ENCODE measurements at regions not wholly inside any gene's neighbourhood (a gene's known extent, or its start where the extent isn't known, plus 50 kb on each side); places are given as distances from the start of the nearest gene placed in this dataset.

DNA sequence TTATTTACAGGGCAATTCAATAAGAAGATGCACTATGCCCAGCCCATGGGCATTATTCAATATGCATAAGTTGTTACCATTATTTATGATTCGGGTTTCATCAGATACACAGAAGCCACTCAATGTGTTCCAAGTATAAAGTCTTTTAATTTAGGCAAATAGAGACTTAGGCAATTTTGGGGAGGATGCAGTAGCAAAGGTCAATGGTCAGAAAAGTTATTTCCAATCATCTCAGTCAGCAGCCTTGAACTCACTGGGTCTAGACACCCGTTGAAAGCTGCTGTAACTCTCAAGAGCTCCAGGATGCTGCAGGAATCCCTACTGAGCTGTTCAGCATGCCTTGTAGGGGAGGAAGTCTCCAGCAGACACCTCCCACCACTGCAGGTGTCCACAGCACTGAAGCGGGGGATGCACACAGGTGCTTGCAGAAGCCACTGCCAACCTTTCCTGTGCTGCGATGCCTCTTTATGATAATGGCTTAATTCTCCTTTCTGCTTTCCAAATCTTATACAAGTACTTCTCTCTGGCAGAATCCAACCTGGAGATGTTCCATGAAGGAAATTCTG lies 155.0 kb upstream of the SUCLG2 start:
- no peak for TF ChIP-seq POLR2A (IDR thresholded peaks at IDR 0.05)
- TF ChIP-seq, protein P1, sequence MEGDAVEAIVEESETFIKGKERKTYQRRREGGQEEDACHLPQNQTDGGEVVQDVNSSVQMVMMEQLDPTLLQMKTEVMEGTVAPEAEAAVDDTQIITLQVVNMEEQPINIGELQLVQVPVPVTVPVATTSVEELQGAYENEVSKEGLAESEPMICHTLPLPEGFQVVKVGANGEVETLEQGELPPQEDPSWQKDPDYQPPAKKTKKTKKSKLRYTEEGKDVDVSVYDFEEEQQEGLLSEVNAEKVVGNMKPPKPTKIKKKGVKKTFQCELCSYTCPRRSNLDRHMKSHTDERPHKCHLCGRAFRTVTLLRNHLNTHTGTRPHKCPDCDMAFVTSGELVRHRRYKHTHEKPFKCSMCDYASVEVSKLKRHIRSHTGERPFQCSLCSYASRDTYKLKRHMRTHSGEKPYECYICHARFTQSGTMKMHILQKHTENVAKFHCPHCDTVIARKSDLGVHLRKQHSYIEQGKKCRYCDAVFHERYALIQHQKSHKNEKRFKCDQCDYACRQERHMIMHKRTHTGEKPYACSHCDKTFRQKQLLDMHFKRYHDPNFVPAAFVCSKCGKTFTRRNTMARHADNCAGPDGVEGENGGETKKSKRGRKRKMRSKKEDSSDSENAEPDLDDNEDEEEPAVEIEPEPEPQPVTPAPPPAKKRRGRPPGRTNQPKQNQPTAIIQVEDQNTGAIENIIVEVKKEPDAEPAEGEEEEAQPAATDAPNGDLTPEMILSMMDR (IDR thresholded peaks at IDR 0.05), result no peak
- no peak for TF ChIP-seq EP300 (IDR thresholded peaks at IDR 0.05)

Measured in sigmoid colon (tissue), 4 donors.